ENCODE measurements at regions not wholly inside any gene's neighbourhood (a gene's known extent, or its start where the extent isn't known, plus 50 kb on each side); places are given as distances from the start of the nearest gene placed in this dataset.

GRCh38 chr13:73732350-73732749, 401.9 kb downstream of the KLF12 start:
- TF ChIP-seq, protein P1, sequence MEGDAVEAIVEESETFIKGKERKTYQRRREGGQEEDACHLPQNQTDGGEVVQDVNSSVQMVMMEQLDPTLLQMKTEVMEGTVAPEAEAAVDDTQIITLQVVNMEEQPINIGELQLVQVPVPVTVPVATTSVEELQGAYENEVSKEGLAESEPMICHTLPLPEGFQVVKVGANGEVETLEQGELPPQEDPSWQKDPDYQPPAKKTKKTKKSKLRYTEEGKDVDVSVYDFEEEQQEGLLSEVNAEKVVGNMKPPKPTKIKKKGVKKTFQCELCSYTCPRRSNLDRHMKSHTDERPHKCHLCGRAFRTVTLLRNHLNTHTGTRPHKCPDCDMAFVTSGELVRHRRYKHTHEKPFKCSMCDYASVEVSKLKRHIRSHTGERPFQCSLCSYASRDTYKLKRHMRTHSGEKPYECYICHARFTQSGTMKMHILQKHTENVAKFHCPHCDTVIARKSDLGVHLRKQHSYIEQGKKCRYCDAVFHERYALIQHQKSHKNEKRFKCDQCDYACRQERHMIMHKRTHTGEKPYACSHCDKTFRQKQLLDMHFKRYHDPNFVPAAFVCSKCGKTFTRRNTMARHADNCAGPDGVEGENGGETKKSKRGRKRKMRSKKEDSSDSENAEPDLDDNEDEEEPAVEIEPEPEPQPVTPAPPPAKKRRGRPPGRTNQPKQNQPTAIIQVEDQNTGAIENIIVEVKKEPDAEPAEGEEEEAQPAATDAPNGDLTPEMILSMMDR (IDR thresholded peaks at IDR 0.05), result no peak
- TF ChIP-seq REST (IDR thresholded peaks at IDR 0.05; ENCODE audit: insufficient read depth in 1 of 2, low read depth in 2 of 2, low read length in 1 of 2), result no peak
- no peak for TF ChIP-seq POLR2AphosphoS5 (IDR thresholded peaks at IDR 0.05; ENCODE audit: low read depth, low read length)
- TF ChIP-seq SIN3A (IDR thresholded peaks at IDR 0.05; ENCODE audit: borderline replicate concordance, insufficient read depth, low read depth, low read length), result no peak
- TF ChIP-seq TCF7L2 (IDR thresholded peaks at IDR 0.05; ENCODE audit: low read depth, low read length), result no peak
